ENCODE measurements at regions not wholly inside any gene's neighbourhood (a gene's known extent, or its start where the extent isn't known, plus 50 kb on each side); places are given as distances from the start of the nearest gene placed in this dataset.

DNA sequence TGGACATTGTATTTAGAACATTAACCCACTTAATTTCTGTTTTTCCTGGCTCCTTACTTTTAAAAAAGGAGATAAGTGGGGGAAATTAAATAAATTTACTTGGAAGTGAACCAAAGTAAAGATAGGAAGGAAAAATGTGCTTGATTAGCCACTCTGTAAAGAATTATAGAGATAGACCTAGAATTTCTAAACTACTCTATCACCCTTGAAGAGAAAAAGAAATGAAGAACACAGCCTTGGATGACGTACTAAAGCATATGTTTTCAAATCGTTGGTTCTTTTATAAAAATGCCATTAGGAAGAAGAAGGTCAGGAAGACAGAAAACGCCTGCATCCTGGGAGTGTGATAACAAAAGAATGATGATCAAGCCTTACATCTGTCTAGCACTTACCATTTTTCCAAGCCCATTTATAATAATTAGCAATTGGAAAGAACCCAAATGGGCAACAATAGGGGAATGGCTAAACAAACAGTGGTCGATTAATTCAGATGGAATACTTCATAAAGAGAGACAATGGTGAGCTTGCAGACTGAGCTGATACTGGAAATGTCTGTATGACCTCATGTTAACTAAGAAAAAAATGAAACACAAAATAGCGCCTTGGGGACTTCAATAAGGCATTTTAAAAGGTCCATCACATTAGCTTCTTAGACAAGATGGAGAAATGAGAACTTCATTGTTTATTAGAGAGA lies 81.0 kb upstream of the LRRC55 start:
- Histone ChIP-seq H3K36me3 (ENCODE audit: control insufficient read depth, insufficient read depth, low read length) (no peaks in the 10 kb centered on the region), H3K27me3 (ENCODE audit: control insufficient read depth, insufficient read depth, low read length) (no peaks in the 10 kb centered on the region), H3K9ac (ENCODE audit: low read depth, low read length) (no peak overlapping the region), H3K4me3 (ENCODE audit: low read depth, low read length) (no peak overlapping the region), H3K9me3 (ENCODE audit: control insufficient read depth, insufficient read depth, low read length) (no peaks in the 10 kb centered on the region), H3K27ac (ENCODE audit: low read depth, low read length) (no peak overlapping the region), H3K4me1 (ENCODE audit: control insufficient read depth, insufficient read depth, low read length) (0 out of 2 replicates have a peak, but pooled peaks cover 5% of the 10 kb centered on the region)

DNA sequence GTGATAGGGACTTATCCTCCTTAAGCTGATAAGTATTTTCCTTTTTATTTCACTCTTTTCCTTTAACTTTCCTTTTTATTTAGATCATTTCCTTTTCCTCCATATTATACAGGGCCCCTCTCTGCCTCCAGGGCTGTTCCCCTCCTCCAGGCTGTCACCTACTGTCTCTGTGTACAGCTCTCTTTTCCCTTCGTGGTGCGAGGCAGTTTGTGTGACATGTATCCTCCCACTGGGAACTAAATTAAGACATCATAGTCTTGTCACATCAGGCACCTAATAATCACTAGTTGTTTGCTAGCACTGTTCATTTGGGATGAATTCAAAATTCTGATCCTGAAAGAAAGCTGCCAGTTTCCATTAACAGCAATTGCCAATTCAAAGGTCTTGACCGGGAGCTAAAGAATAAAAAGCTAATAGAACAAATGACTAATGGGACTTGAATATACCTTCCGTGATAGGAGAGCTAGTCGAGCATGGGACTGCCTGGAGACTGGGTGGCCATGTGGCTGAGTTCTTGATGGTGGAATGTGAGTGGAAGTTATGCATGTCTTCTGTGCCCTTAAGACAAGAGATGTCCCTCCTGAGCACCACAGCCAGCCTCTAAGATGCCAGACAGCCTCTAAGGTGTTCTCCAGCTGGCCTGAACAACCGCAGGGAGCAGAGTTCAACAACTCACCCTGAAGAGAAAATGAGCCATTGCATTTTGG lies 77.7 kb upstream of the LRRC55 start:
- Histone ChIP-seq H3K27ac (ENCODE audit: low read depth, low read length) (no peak overlapping the region), H3K27me3 (ENCODE audit: control insufficient read depth, insufficient read depth, low read length) (no peaks in the 10 kb centered on the region), H3K9me3 (ENCODE audit: control insufficient read depth, insufficient read depth, low read length) (no peaks in the 10 kb centered on the region), H3K9ac (ENCODE audit: low read depth, low read length) (no peak overlapping the region), H3K4me3 (ENCODE audit: low read depth, low read length) (no peak overlapping the region), H3K36me3 (ENCODE audit: control insufficient read depth, insufficient read depth, low read length) (no peaks in the 10 kb centered on the region), H3K4me1 (ENCODE audit: control insufficient read depth, insufficient read depth, low read length) (0 out of 2 replicates have a peak, but pooled peaks cover 5% of the 10 kb centered on the region)

DNA sequence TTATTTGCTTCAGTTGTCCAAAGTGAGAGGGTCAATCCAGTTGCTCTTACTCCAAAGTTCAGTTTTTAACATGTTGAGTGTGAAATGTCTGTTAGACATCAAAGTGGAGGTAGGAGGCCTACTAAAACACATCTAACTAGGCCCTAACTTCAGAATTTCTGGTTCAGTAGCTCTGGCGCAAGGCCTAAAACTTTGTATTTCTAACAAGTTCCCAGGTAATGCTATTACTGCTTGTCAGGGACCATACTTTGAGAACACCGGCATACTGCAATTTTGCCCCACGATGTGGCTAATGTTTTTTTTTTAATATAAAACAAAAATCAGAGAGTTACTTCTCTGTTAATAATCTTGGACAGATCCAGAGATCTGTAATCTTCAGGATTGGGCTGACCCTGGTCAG lies 72.4 kb upstream of the LRRC55 start:
- no peaks in the 10 kb centered on the region for H3K27me3 ChIP-seq (ENCODE audit: control insufficient read depth, insufficient read depth, low read length)
- H3K4me1 ChIP-seq (ENCODE audit: control insufficient read depth, insufficient read depth, low read length), result no peaks in the 10 kb centered on the region
- H3K4me3 ChIP-seq (ENCODE audit: low read depth, low read length), result no peak overlapping the region
- H3K9ac ChIP-seq (ENCODE audit: low read depth, low read length), result no peak overlapping the region
- H3K36me3 ChIP-seq (ENCODE audit: control insufficient read depth, insufficient read depth, low read length), result no peaks in the 10 kb centered on the region
- no peaks in the 10 kb centered on the region for H3K9me3 ChIP-seq (ENCODE audit: control insufficient read depth, insufficient read depth, low read length)
- H3K27ac ChIP-seq (ENCODE audit: low read depth, low read length), result no peak overlapping the region

DNA sequence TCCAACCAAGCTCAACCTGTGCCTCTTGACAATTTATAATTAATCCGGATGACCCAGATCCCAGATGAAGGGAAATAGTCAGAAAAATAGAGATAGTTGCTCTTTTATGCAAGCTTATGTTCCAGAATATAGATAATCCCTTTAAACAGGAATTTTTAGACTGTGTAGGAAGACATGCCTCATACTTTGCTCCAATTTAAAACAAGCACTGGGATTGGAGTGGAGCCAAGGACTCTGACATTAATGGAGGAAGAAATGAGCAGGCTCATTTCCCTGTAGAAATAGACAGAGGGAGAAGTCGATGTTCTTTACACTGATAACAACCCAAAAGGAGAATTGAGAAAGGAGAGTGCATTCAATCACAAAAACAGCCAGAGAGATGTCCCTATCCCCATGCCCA lies 70.1 kb upstream of the LRRC55 start:
- H3K9ac ChIP-seq (ENCODE audit: low read depth, low read length), result no peak overlapping the region
- no peaks in the 10 kb centered on the region for H3K9me3 ChIP-seq (ENCODE audit: control insufficient read depth, insufficient read depth, low read length)
- H3K4me1 ChIP-seq (ENCODE audit: control insufficient read depth, insufficient read depth, low read length), result no peaks in the 10 kb centered on the region
- H3K4me3 ChIP-seq (ENCODE audit: low read depth, low read length), result no peak overlapping the region
- H3K36me3 ChIP-seq (ENCODE audit: control insufficient read depth, insufficient read depth, low read length), result no peaks in the 10 kb centered on the region
- H3K27ac ChIP-seq (ENCODE audit: low read depth, low read length), result no peak overlapping the region
- H3K27me3 ChIP-seq (ENCODE audit: control insufficient read depth, insufficient read depth, low read length), result no peaks in the 10 kb centered on the region

DNA sequence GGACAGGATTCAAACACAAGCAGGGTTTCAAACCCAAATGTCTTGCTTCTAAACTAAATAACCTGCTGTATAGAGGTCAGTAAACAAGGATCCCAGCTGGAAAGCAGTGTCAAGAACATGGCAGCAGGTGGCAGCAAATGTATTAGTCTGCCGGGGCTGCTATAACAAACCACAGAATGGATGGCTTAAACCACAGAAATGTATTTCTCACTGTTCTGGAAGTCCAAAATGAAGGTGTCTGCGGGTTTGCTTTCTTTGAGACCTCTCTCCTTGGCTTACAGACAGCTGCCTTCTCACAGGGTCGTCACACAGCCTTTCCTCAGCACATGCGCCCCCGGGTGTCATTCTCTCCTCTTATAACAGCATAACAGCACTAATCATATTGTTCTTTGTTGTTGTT lies 65.1 kb upstream of the LRRC55 start:
- no peak overlapping the region for H3K4me3 ChIP-seq (ENCODE audit: low read depth, low read length)
- no peak overlapping the region for H3K27ac ChIP-seq (ENCODE audit: low read depth, low read length)
- H3K9me3 ChIP-seq (ENCODE audit: control insufficient read depth, insufficient read depth, low read length), result no peaks in the 10 kb centered on the region
- no peaks in the 10 kb centered on the region for H3K36me3 ChIP-seq (ENCODE audit: control insufficient read depth, insufficient read depth, low read length)
- no peak overlapping the region for H3K9ac ChIP-seq (ENCODE audit: low read depth, low read length)
- H3K27me3 ChIP-seq (ENCODE audit: control insufficient read depth, insufficient read depth, low read length), result no peaks in the 10 kb centered on the region
- 0 out of 2 replicates have a peak, but pooled peaks cover 6% of the 10 kb centered on the region for H3K4me1 ChIP-seq (ENCODE audit: control insufficient read depth, insufficient read depth, low read length)

DNA sequence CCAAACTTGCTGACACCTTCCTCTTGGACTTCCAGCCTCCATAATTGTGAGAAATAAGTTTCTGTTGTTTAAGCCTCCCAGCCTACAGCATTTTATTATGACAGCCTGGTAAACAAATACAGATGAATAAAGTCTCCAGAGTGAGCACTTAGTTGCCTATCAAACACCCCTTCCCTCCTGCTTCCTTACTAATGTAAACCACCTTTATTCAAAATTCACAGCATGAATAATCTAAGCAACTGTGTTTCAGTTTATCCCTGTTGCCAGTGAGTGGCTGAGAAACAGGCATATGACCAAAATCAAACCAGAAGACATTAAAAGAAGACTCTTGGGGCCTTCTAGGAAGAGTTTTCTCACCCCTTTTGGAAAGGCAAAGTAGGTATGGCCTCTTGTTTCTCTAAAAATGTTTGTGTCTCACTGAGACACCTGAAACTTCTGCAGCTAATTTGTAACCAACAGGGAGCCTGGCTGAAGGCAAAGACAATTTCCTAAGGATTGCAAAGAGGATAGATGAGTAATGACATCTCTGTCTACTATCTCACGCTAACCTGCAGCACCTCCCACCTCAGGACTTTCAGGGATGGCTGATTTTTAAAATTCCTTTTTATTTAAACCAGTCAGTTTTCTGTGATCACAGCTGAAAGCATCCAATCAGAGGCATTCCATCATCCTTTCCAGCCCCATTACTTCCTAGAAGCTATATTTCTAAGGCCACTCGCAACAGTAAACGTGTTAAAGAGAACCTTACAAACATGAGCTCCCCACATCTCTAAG lies 61.4 kb upstream of the LRRC55 start:
- Histone ChIP-seq H3K9me3 (ENCODE audit: control insufficient read depth, insufficient read depth, low read length) (no peaks in the 10 kb centered on the region), H3K36me3 (ENCODE audit: control insufficient read depth, insufficient read depth, low read length) (no peaks in the 10 kb centered on the region), H3K4me3 (ENCODE audit: low read depth, low read length) (no peak overlapping the region), H3K4me1 (ENCODE audit: control insufficient read depth, insufficient read depth, low read length) (peaks cover 39% of the 10 kb centered on the region), H3K27ac (ENCODE audit: low read depth, low read length) (peak overlapping the region; percentile 44), H3K9ac (ENCODE audit: low read depth, low read length) (no peak overlapping the region), H3K27me3 (ENCODE audit: control insufficient read depth, insufficient read depth, low read length) (no peaks in the 10 kb centered on the region)

DNA sequence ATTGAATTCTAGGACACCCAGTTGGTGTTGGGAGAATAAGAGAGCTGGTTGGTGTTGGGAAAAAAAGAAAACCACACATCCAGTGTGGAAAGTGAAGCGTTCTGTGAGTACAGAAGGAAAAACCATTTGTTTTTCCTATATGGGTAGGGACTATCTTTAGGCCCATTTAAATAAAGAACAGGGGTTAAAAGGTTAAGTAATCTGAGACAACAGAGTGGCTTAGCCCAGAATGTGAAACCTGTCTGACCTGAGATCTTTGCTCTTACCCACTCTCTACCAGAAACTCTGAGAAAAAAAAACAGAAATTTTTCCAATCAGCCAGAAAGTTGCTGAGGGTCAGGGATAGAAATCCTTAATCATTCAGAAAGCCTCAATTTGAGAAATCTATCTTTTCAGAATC lies 59.8 kb upstream of the LRRC55 start:
- no peaks in the 10 kb centered on the region for H3K27me3 ChIP-seq (ENCODE audit: control insufficient read depth, insufficient read depth, low read length)
- H3K4me3 ChIP-seq (ENCODE audit: low read depth, low read length), result no peak overlapping the region
- H3K27ac ChIP-seq (ENCODE audit: low read depth, low read length), result no peak overlapping the region
- no peak overlapping the region for H3K9ac ChIP-seq (ENCODE audit: low read depth, low read length)
- no peaks in the 10 kb centered on the region for H3K9me3 ChIP-seq (ENCODE audit: control insufficient read depth, insufficient read depth, low read length)
- no peaks in the 10 kb centered on the region for H3K36me3 ChIP-seq (ENCODE audit: control insufficient read depth, insufficient read depth, low read length)
- H3K4me1 ChIP-seq (ENCODE audit: control insufficient read depth, insufficient read depth, low read length), result peaks cover 40% of the 10 kb centered on the region

DNA sequence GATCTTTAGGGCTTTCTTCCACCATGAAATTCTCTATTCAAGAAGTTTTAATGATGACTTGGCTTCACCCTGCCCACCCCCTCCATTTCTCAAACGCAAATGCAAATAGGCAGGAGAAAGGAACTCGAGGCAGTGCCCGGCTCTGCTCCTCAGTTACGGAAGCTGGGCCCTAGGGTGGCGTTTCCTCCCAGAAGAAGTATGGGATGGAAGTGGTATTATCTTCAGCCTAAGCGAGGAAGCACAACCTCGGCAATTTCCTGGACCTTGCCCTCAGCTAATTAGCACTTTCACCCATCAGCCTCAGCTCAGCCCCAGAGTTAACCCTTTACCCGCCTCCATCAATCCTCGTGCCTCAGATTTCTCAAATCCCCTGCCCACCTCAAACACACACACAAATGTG lies 58.2 kb upstream of the LRRC55 start:
- H3K9me3 ChIP-seq (ENCODE audit: control insufficient read depth, insufficient read depth, low read length), result no peaks in the 10 kb centered on the region
- H3K27ac ChIP-seq (ENCODE audit: low read depth, low read length), result no peak overlapping the region
- no peaks in the 10 kb centered on the region for H3K36me3 ChIP-seq (ENCODE audit: control insufficient read depth, insufficient read depth, low read length)
- H3K4me1 ChIP-seq (ENCODE audit: control insufficient read depth, insufficient read depth, low read length), result peaks cover 40% of the 10 kb centered on the region
- H3K4me3 ChIP-seq (ENCODE audit: low read depth, low read length), result no peak overlapping the region
- no peaks in the 10 kb centered on the region for H3K27me3 ChIP-seq (ENCODE audit: control insufficient read depth, insufficient read depth, low read length)
- no peak overlapping the region for H3K9ac ChIP-seq (ENCODE audit: low read depth, low read length)

DNA sequence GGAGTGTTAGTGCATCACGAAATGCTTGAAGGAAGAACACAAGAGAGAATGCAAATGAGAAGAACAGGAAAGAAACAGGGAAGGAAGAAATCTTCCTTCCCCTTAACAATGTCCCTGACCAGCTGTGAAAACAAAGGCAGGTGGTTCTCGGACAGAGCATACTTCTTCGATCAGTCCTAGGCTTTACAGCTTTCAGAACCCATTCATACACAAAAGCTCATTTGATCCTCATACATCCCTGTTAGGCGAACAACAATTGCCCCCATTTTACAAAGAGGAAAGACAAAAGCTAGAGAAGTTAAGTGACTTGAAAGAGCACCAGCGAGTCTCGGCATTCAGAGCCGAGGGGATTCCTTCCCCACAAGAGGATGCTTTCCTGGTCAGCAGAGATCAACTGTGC lies 57.2 kb upstream of the LRRC55 start:
- Histone ChIP-seq H3K4me3 (ENCODE audit: low read depth, low read length) (no peak overlapping the region), H3K4me1 (ENCODE audit: control insufficient read depth, insufficient read depth, low read length) (peaks cover 40% of the 10 kb centered on the region), H3K36me3 (ENCODE audit: control insufficient read depth, insufficient read depth, low read length) (no peaks in the 10 kb centered on the region), H3K27ac (ENCODE audit: low read depth, low read length) (peak overlapping the region; percentile 74), H3K9me3 (ENCODE audit: control insufficient read depth, insufficient read depth, low read length) (no peaks in the 10 kb centered on the region), H3K9ac (ENCODE audit: low read depth, low read length) (no peak overlapping the region), H3K27me3 (ENCODE audit: control insufficient read depth, insufficient read depth, low read length) (no peaks in the 10 kb centered on the region)

DNA sequence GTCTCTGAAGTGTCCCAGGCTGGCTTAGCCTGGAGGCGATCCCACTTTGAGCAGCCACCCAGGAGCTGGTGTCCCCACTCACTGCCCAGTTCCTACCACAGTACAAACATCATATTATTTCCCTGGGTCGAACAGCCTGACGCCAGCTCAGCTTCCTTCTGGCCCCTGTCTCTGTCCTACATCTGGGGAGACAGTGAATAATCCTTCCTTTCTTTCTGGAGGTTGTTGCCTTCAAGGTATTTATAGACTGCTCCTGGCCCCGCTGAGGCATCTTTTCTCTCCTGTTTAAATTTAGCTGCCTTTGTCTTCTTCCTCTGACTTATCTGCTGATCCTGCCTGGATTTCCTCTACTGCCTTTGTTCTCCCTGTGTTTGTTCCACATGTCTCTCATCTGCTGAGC lies 56.8 kb upstream of the LRRC55 start:
- no peaks in the 10 kb centered on the region for H3K27me3 ChIP-seq (ENCODE audit: control insufficient read depth, insufficient read depth, low read length)
- no peak overlapping the region for H3K4me3 ChIP-seq (ENCODE audit: low read depth, low read length)
- H3K9me3 ChIP-seq (ENCODE audit: control insufficient read depth, insufficient read depth, low read length), result no peaks in the 10 kb centered on the region
- peak overlapping the region; percentile 74 for H3K27ac ChIP-seq (ENCODE audit: low read depth, low read length)
- H3K4me1 ChIP-seq (ENCODE audit: control insufficient read depth, insufficient read depth, low read length), result peaks cover 40% of the 10 kb centered on the region
- H3K9ac ChIP-seq (ENCODE audit: low read depth, low read length), result no peak overlapping the region
- no peaks in the 10 kb centered on the region for H3K36me3 ChIP-seq (ENCODE audit: control insufficient read depth, insufficient read depth, low read length)

Data from HUES48 (cell line).